Heart left ventricle (tissue), 13 donors: ENCODE measurements at regions not wholly inside any gene's neighbourhood (a gene's known extent, or its start where the extent isn't known, plus 50 kb on each side); places are given as distances from the start of the nearest gene placed in this dataset.

Experiments
- CTCF ChIP-seq, 12 donors: fragments of 200-600 bp; sonication (generic) in 4 of 12; IDR thresholded peaks; one replicate each; pipeline versions ENCODE4 v1.5.0 to v1.8.0; 2018 to 2022; ENCODE audit warnings: antibody characterized with exemption in 12 of 12, mild to moderate bottlenecking in 5 of 12
- POLR2A ChIP-seq, 2 donors: fragments of 450-650 bp; IDR thresholded peaks; one replicate each; pipeline ENCODE4 v1.6.1; 2017; ENCODE audit warnings: antibody characterized with exemption in 2 of 2, mild to moderate bottlenecking in 2 of 2, moderate library complexity in 2 of 2
- donor health status: ischemic (EF 13 %, LVEDD 7.1; RV severe dilation, severe dysfunction).
- donor health status: DM: no; HTN: yes; CAD: no.
- donor health status: DM: no; HTN: no; CAD: no.
- donor health status: ischemic (EF 25% LVEDD 6.9; RV normal size, moderate dysfunction).
- donor health status: ischemic (EF 25% LVEDD 5.7; RV mildly dilated, moderate dysfunction).
- donor health status: ischemic (EF 35%, LVEDD 5.7; RV mildly dilated, moderate dysfunction).
- donor health status: nonischemic (EF 11% LVEDD 7.7; RV severe dilation, severe dysfunction).
- donor health status: DM: yes; HTN: yes; CAD: no.
- donor health status: PGD.
- donor health status: ischemic (EF 29% LVEDD 5.4; RV normal size, mild dysfunction).
- donor health status: nonischemic (EF 23%, LVEDD 6.1; RV moderate dilation, normal function).

DNA sequence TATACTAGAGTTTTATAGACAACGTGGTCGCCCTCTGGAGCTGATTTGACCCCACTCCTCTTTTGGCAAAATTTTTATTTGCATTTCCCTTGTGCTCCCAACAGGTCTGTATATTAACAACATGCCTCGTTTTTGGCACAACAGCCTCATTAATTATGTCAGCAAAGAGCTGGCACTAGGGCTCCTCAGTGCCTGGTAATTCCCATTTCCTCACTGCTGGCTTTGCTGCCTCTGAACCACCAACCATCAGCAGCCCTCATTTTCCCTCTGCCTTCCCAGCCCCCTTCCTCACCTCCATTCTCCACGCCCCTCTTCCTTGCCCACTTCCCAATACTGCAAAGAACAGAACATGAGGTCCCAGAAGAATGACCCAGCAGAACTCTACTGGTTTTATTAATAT lies 204.8 kb downstream of the ABHD5 start:
- TF ChIP-seq CTCF (IDR thresholded peaks at IDR 0.05): no peak
- no peak for TF ChIP-seq POLR2A (IDR thresholded peaks at IDR 0.05)
